GM21390 (cell line): ENCODE measurements at regions not wholly inside any gene's neighbourhood (a gene's known extent, or its start where the extent isn't known, plus 50 kb on each side); places are given as distances from the start of the nearest gene placed in this dataset.
"Not testable (repeated sequence)": the region's sequence is repeated elsewhere in the genome, so short reads cannot be mapped to it uniquely, and the experiment has no call there.

ENCODE experiments used
- ATAC-seq: cut with Tn5 transposase; IDR thresholded peaks from one replicate; pipeline ENCODE4 v1.9.1; 2021; ENCODE audit not compliant: unreplicated experiment

DNA sequence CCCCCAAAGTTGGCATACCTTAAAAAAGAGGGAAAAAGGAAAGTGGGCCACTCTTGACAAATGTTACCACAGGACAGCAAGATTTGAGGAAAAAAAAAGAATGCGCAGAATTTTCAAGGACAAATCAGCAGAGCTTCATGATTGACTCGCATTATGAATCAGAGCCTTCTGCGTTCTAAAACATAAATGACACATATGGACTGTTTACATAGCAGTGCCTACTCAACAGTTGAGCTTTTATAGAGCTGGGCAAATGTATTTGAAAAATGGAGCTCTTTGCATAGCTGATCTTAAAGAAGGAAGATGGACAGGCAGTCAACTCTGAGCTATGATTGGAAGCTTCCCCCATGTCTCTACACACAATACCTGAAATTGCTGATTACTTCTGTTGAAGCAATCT lies 213.2 kb upstream of the NT5E start:
- no peak for ATAC-seq

DNA sequence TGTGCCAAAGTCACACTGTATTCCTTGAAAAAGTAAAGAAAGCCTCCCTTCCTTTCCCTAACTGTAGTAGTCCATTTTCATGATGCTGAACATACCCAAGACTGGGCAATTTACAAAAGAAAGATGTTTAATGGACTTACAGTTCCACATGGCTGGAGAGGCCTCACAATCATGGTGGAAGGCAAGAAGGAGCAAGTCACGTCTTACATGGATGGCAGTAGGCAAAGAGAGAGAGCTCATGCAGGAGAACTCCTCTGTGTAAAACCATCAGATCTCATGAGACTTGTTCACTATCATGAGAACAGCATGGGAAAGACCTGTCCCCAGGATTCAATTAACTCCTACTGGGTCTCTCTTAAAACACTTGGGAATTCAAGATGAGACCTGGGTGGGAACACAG lies 222.5 kb upstream of the NT5E start:
- not testable (repeated sequence) for ATAC-seq

DNA sequence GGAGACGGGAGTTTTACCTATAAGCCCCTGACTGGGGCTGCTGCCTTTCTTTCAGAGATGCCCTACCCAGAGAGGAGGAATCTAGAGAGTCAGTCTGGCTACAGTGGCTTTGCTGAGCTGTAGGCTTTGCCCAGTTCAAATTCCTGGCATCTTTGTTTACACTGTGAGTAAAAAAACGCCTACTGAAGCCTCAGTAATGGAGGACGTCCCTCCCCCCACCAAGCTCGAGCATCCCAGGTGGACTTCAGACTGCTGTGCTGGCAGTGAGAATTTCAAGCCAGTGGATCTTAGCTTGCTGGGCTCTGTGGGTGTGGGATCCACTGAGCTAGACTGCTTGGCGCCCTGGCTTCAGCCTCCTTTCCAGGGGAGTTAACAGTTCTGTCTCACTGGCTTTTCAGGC lies 237.1 kb upstream of the NT5E start:
- ATAC-seq, result not testable (repeated sequence)

DNA sequence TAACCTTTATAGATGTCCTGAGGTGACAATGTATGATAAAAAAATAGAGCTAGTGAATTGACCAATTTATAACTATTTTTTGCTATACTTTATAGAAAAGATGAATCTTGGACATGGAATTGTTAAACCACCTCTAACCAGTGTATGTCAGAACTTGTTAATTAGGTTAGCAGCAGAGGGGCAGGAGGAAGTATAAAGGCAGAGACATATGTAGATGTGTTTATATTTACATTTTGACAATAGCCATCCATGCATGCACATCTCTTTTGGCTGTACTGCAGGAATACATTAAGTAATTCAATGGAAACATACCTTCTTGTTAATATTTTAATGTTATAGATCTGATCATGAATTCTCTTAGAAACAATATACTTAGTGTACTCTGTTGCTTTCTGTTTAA lies 254.6 kb upstream of the NT5E start:
- no peak for ATAC-seq

DNA sequence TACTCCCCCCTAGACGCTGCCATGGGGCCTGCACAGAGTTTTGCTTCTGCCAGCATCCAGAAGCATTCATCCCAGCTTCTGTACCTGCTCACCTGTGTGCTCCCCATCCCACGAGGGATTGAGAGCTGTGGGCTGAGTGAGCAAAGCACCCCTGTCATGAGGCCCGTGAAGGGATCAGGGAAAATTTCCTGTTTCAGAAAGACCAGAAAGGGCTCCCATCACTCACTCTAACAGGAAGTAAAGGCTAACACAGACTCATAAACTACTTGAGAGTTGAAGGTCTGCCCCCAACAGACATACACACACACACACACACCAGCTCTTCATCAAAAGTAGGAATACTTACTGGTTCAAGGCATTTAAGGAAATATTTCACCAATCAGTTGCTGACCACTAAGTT lies 256.5 kb upstream of the NT5E start:
- ATAC-seq, result no peak

DNA sequence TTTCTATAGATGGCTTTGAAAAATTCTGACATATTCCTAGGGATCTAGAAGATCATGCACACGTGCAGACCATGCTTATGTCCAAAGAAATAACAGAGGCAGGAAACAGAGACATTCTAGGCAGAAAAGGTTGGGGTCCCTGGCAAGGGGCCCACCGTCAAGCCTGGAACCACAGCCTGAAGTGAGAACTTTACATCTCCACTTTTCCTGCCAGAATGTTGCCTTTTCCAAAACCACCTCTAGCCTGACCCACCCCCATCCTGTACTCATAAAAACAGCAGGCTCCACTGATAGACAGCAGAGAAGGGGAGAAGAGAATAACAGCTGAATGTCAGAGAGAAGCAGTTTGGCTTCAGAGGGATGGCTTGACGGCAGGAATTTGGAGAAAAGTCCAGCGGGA lies 257.3 kb upstream of the NT5E start:
- ATAC-seq, result no peak

DNA sequence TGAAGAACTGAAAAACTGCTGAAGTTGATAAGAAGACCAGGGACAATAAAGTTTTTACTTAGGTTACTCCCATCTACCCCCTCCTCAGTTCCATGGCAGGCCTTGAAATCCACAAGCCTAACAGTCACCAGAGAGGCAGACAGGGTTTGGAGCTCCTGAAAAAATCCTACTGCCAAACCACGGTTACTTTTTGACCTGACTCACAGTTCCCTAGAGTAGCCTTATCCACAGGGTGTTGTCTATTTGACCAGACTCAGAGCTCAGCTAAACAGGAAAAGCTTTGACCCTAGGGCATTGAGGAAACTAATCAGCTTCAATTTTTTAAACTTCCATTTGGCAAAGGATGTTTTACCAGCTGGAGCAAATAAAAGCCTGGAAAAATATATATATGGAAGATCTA lies 257.7 kb upstream of the NT5E start:
- no peak for ATAC-seq

DNA sequence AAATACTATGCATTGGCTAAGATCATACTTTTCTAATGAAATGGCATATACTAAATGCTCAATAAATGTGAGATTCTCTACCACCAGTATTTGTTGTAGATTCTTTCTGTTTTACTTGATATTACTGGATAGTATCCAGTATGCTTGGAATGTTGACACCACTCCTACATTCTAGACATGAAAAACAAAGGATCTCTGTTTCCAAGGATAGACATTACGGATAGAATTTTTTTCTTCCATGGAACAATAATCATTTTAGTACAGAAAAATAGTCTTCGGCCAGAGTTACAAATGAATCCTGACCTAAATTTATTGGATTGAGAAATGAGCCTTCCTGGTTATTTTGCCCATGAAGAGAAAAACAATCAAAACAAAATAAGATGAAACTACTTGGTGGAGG lies 258.2 kb upstream of the NT5E start:
- no peak for ATAC-seq

DNA sequence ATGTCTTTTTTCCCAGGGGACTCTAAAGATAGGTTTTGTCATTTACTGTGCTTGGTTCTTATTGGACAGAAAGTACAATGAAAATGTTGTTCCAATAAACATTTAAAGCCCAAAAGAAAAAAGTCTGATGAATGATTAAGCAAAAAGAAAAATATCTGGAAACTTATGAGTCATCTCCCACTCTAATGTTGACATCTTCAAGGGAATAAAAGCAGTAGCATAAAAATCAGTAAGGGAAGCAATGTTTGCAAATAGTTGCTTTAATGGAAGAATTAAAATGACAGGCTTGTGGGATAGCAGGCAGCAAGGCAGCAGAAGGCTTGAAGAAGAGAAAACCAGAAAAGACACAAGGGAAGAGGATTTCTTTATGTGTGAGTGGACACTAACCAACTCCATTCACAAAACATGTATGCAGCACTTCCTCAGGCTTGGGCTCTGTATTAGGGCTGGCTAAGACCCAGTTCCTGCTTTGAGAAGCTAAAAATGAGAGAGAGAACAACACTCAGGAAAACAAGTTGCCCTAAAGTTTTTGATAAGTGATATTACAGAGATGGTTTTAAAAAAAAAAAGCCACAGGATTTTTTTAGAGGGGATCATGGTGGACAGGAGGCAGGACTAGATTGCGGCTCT lies 263.2 kb upstream of the NT5E start:
- ATAC-seq, result no peak

DNA sequence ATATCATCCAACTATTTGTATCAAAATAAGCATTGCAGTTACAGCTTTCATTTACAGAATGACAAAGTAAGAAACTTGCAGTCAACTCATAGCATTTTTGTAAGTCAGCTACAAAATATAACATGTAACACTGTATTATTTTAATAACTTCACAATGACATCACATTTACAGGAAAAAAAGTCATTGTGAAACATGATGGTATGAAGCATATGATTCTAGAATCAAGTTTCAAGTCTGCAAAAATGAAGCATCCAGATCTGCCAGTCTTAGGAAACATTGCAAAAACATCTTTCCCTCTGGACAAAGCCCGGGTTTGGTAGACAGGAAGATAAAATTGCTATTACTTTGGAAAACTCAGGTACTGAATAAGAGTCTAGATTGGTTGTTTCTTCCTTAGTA lies 263.9 kb upstream of the NT5E start:
- no peak for ATAC-seq

DNA sequence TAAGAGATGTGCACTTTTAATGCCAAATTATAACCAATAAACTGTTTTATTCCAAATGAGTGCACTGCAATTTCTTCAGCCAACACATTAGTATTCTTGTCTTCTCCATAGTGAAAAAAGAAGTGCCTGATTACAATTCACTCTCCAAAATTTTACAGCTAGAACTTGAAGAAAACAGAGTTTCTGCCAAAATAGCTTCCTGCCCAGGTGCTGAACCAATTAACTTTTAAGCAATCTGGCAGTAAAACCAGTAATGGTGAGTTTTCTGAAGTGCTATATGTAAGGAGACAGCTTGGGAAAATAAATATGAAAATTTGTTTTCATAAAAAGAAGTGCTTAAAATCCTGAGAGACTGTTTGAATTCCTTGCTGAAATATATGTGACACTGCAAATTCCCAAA lies 266.0 kb upstream of the NT5E start:
- no peak for ATAC-seq

DNA sequence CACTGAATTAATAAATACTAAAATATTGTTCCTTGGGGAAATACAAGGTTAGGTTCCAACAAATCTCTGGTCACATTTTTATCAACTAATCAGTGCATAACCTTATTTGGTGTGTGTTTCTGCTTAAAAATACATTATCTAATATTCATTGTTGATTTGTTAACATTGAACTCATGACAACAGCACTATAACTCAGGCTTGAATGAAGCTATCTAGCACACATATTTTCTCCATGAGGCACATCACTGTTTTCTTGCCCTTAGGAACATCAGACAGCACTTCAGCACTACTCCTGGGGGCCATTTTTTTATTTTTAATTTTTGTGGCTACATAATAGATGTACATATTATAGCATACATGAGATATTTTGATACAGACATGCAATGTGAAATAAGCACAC lies 277.2 kb upstream of the NT5E start:
- no peak for ATAC-seq

DNA sequence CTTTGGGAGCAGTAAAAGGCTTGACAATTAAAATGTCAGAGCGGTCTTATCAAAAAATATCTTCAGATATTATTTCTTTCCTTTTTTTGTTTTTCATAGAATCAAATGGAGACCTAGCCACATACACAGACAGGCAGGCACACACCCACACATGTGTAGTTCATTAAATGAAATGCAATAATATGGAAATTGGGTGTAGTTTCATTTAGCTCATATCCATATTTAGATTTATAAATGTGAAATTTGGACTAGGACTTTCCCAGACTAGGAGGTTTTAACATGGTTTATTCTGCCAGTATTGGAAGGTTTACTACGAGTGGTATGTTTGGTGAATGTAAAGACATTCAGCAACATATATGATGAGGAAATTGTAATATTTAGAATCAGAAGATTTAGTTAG lies 277.7 kb upstream of the NT5E start:
- ATAC-seq, result no peak

DNA sequence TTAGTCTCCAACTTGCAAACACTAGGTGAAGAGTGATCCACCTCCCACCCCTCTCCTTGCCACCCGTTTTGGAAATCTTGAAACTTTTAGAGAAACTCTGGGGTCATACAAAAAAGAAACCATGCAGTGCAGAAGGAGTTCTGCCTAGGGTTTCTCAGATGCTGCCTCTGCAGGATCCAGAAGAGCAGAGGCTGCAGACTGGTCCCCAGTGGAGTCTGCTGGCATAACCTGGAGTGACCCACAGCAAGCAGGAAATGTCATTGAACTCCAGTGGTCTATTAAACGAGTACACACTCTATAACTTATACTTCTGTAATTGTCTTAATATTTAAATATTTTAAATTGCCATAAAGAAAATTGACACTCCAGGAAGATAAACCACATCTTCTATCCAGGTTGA lies 280.7 kb upstream of the NT5E start:
- no peak for ATAC-seq

DNA sequence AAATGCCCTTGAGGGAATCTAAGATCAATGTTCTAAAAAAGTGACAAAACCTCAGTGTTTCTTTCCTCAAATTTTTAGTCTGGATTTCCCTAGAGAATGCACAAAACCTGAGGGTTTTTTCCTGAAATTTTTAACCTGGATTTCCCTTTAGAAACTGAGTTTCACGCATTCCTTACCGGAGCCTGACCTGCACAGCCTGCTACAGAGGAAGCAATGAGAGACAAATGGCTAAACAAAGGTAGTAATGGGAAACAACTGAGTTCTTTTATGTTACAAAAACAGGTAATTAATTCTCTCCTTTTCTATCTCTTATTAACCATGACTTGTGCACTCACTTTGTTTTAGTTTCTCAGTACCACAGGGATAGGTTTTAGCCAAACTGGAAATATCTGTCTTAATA lies 281.7 kb upstream of the NT5E start:
- no peak for ATAC-seq

DNA sequence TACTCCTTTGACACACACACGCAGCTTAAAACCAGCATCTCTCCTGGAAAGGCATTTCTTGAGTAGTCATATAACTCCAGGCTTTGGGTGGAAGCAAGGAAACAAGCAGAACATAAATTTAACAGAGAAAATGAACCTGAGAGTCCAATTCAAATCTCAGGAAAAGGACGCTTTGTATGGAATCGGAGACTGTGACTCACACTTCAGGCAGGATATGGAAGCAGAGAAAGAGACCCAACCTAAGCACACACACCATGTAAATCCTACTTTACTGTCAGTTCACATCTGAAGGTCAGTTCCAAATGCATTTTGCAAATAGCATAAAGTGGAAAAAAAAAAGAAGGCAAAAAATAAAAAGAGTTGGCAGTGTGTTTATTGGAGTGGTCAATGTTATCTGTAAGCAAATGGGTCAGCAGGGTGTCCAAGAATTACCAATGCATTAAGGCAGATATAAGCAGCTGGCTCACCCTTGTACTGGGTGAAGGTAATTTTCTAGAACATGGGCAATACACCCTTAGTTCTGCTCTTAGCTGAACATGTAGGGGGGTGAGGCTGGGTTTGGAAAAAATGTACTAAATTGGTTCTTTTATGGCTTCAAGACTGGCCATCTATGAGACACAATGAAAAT lies 283.7 kb upstream of the NT5E start:
- ATAC-seq, result no peak

DNA sequence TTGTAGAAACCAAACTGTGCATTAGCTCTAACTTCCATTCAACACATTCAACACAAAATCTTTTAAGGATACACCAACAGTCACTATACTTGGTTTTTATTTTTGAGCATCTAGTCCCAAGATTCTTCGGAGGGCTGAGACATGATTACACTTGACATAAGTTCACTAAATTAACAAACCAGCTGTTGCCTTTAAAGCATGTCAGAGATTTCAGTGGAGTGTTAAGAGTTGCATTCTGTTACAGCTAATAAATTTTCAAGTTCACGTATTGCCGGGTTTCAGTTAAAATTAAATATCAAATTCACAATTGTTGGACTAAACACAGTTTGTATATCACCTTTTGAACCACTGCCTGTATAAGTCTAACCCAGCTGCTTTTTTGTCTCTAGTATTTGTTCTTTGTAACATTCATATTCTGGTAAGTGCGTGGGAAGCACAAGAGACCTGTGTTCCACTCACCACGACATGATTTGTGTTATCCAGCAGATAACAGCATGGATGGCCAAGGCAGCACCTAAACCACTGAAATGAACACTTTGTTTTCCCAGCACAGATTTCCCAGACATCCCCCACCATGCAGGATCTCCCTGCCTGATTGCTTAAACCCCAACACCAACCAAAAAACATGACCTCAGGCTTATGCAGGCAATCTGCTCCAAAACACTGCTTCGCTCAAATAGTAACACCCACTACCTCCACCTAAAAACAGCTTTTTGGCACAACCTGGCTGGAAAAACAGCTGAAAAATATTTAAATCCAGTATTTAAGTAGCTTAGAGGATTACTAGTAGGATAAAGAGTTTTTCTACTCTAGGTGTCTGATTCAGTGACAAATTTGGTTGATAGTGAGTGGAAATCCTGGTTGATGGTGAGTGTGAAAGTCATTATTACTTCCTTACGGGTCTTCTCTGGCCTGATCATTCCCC lies 286.5 kb upstream of the NT5E start:
- no peak for ATAC-seq

DNA sequence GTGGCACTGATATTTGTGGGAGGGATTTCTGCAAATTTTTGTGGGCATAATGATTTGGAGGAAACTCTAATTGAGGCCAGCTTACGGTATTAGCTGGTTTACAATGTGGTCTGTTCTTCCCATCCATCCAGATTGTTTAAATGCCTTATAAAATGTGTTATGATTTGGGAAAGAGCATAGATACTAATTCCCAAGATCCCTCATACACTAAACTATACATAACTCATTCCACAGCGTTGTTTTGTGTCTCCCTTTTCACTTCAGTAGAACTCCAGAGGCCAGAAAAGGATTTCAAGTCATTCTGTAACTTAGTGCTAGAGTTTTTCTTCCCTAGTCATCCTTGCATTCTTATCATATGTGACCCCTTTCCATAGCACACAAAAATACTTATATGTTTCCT lies 292.6 kb upstream of the NT5E start:
- no peak for ATAC-seq

DNA sequence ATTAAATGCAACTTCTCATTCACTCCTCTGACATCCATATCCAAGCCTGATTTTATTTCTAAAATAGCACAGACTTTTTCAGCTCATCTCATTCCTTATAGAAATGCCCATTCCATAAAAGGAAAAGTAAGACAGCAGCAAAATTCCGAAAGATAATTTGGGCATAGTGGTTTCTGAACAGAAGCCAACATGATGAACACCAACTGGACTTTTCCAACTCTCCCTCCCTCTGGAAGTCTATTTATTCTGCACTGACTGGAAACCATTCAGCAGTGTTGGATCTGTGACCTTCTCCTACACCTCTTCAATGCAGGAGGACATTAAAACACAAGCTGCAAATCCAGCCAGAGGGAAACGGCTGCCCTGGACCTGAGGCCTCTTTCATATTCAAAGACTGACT lies 306.2 kb upstream of the NT5E start:
- no peak for ATAC-seq

DNA sequence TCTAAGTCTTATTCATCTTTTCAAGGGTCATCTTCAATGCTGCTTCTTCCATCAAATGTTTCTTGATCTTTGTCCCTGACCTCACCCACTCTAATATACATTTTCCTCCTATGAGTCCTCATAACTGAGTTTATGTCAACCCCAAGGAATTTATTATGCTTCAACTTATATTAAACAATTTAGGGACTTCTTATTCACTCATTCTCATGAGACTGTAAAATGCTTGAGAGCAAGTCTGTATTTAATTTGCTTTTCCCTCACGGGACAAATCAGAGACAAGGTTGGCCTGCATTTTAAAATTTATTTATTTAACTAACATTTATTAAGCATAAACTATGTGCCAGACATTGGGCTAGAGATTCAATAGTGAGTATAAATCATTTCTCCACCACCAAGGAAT lies 312.0 kb upstream of the NT5E start:
- ATAC-seq, result no peak

DNA sequence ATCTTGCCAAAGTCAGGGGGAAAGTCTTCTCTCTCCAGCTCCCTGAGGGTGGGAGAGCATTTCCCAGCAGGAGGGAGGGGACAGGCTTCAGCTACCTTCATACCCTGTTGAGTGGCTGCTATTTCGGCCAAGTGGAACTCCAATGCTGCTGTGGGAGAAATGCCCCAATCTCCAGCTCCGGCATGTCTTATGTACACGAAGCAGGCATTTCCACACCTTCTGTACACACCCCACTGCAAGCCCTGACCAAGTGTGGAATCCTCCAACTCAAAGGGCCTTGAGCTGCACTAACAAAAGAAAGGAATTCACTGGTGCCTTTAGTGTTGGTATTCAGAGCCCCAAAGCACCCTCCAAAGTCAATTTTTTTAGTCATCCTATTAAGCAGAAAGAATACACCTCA lies 313.6 kb upstream of the NT5E start:
- ATAC-seq, result no peak

DNA sequence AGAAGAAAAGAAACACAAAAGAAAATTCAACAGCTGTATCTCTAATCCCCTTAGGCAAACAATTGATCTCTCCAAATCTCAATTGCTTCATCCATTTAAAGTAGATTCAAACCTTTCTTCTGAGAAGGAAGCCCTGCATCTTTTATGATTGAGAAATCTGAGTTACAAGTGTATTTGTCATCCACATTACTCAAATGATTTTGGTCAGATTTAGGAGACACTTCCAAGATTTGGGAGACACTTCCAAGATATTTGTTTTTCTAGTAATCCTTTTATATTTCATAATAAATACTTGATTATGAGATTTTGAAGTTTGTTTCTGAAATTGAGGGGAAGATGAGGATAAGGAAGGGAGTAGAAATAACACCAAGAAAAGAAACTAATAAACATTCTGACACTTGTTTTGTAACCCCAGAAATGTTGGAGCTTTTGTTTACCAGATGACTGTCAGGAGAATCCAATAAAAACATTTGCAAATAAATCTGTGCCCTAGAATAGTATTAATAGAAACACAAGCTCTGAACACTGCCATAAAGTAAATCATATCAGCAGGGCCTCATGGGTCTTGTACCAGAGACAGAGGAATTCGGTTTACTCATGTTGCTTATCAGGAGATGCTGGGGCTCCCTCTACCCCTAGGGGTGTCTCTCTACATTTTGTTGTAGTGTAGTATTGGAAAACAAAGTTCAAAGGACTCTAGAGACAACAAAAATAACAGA lies 314.3 kb upstream of the NT5E start:
- ATAC-seq, result no peak
